HG02852 (cell line): ENCODE measurements at regions not wholly inside any gene's neighbourhood (a gene's known extent, or its start where the extent isn't known, plus 50 kb on each side); places are given as distances from the start of the nearest gene placed in this dataset.

Experiments
- ATAC-seq: cut with Tn5 transposase; IDR thresholded peaks from one replicate; pipeline ENCODE4 v1.9.1; 2021; ENCODE audit warnings: mild to moderate bottlenecking, moderate library complexity; ENCODE audit not compliant: unreplicated experiment

DNA sequence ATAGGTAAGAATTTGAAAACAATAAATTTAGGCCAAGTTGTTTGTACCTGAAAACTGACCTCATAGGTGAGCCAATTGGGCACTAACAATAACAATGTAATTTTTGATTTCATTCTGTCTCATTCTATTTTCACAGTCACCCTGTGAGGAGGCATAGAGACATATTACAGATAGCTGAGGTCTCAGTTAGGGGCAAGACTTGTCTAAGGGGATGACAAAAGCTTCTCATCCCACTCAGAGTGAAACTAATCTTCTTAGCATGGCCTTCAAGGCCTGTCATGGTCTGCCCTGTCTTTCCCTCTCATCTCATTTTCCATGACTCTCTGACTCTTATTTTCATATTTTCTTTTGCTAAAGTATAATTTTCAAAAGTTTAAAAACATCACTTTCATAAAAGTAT lies 562.0 kb upstream of the TNP1 start:
- ATAC-seq = peak; percentile 79

- no peak for ATAC-seq
Observed at GRCh38 chr2:217420854-217421253, 561.0 kb upstream of the TNP1 start.

DNA sequence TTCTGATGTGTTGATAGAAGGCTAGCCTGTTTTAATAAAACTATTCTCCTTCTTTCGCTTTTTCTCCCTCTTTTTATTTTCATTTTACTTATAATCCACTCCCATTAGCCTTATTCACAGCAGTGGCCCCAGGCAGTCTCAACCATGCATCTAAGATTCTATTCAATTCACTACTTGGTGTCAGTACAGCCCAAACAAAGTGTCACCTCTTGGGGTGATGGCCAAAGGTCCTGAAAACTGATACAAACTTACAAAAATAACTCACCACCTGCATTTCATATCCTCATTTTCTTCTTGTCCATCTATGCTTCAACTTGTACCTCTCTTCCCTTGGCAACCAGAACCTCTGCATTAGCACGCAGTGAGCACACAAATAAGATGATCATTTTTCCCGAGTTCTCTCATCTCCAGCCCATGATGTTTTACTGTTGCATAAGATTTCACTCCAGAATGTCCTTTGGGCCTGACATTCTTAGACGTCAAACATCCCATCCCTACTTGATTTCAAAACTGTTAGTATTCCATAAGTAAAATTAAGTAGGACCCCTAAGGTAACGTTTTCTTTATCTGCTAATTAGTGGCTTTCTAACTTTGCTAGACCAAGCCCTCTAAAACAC lies 559.3 kb upstream of the TNP1 start:
- no peak for ATAC-seq

DNA sequence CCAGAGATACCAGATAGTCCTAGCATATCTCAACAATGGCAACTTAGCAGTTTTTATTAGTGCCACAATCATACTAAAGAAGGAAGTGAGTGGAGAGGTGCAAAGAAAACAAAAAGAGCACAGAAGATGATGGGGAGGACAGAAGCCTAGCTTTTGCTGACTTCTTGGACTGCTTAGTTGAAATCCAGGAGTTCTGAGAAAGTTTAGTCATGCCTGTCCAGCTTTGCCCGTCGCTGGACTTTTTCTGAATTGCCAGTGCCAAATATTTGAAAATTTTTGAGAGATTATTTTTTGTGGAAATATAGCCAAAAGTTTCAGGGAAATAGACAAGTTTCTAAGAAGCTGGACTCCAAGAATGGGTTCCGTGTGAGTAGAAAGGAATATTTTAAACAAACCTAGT lies 558.7 kb upstream of the TNP1 start:
- ATAC-seq = no peak

DNA sequence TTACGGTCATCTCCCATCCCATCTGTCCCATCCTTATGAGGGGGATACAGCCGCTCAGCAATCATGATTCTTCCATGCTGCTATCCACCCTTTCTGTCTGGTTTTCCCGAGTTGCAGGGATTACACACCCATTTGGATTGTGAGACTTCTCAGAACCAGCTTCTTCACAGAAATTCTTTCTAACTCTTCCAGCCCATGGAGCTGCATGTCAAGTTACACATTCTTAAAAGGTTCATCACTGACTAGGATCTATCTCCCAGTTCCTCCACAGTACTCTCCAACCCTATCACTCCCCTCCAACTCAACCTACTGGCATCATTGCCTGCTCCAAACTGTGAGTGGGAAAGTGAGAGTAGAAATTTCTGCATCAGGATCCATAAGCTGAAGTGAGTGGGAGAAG lies 558.2 kb upstream of the TNP1 start:
- ATAC-seq = no peak

GRCh38 chr2:217417536-217417935 lies 557.7 kb upstream of the TNP1 start:
- ATAC-seq = no peak

DNA sequence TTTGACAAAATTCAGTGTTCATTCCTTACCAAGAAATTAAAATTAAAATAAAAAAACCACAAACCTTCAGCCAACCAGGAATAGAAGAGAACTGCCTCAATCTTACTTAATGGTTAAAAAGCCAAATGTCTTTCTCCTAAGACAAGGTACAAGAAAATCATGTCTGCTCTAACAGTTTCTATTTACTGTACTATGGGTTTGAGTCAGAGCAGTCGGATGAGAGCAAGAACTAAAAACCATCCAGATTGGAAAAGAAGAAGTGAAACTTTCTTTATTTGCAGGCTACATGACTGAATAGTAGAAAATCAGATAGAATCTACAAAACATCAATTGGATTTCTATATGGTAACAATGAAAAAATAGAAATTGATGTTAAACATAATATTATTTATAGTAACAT lies 555.5 kb upstream of the TNP1 start:
- ATAC-seq = peak; percentile 87

DNA sequence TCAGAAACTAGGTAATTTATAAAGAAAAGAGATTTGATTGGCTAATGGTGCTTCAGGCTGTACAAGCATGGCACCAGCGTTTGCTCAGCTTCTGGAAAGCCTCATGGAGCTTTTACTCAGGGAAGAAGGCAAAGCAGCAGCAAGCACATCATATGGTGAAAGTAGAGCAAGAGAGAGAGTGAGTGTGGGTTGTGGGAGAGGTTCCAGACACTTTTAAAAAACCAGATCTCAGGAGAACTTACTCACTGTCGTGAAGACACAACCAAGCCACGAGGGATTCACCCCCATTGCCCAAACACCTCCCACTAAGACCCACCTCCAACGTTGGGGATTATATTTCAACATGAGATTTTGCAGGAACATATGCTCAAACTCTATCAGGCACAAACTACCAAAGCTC lies 554.6 kb upstream of the TNP1 start:
- ATAC-seq = no peak

DNA sequence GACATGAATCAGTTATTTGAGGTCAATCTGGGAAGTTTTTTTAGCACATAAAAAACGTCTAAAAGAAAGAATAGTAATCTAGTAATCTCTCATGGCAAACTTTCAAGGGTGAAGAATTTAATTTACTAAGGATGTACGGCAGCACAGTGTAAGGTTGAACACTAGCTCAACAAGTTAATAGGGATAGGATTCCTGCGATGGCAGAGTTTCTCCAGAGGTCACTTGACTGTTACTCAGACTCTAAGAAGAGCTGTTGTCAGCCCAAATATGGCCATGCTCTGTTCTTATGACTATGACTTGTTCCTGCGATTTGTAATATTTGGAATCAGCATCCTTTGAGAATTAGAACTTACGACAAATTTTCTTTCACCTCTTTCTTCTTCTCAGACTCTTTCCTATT lies 553.3 kb upstream of the TNP1 start:
- ATAC-seq = no peak

DNA sequence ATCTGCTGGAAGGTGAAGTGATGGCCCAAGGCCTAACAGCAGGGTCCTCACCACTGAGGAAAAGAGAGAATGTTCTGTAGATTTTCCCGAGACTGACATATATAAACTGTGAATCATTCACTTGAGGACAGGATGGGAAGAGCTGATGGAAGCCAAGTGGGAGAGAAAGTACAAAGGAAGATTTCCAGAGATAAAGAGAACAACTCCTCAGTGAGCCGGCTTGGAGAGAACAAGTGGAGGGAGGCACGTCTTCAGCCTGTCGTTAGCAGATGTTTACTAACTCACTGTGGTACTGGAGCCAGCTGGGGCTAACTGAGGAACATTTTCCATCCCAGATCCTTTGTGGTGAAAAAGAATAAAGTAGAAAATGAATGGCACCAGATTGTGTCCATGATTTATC lies 552.9 kb upstream of the TNP1 start:
- ATAC-seq = no peak

- ATAC-seq = no peak
Observed at GRCh38 chr2:217412277-217412676, 552.4 kb upstream of the TNP1 start.

- ATAC-seq = no peak
Observed at GRCh38 chr2:217410681-217410960, 550.8 kb upstream of the TNP1 start.

DNA sequence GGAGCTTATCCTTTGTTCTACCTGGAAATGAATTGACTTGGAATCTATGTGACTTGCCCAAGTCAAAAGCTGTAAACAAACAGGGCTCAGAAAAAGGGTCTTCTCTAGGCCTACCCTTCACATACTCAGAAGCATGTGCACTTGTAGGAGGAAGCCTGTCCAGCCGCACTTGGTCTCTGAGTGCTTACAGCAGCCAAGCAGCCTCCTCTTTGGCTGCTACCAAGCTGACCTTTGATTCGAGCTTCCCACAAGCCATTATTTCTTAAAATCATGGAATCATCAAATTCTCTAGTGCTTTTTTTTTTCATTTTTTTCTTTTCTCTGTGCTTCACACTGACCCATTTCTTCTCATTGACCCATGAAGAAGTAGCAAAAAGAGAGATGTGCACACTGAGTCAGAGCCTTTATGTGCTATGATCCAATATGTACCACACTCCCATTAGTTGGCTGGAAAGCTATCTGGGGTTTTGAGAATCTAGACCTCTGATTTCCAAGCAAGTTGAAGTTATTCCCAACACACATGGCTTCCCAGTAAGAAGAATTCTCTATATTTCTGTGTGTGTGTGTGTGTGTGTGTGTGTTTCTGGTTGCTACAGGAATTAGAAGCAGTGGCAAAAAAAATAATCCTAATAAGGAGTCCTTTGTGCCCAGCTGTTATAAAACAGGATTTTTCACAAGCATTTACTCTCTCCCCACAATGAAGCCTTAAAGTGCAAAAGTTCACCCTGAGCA lies 550.3 kb upstream of the TNP1 start:
- ATAC-seq = no peak

GRCh38 chr2:217407362-217407761 lies 547.5 kb upstream of the TNP1 start:
- no peak for ATAC-seq

GRCh38 chr2:217404236-217404760 lies 544.4 kb upstream of the TNP1 start:
- no peak for ATAC-seq

GRCh38 chr2:217402761-217403383 lies 543.0 kb upstream of the TNP1 start:
- no peak for ATAC-seq

- no peak for ATAC-seq
Observed at GRCh38 chr2:217402144-217402543, 542.3 kb upstream of the TNP1 start.

DNA sequence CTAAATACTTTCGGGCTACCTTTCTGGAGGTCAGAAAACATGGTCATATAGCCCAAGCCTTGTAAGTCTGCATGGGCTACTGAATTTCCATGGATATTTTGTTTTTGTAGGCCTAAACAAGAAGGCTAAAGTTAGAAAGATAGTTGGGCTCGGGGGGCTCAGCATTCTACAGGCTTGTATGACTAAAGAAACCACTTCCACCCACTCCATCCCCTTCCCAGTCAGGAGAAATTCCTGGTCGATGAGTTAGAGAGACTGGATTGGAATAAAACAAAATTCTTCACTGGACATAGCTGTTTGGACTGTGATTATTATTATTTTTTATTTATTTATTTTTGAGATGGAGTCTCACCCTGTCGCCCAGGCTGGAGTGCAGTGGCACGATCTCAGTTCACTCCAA lies 539.4 kb upstream of the TNP1 start:
- ATAC-seq = no peak

DNA sequence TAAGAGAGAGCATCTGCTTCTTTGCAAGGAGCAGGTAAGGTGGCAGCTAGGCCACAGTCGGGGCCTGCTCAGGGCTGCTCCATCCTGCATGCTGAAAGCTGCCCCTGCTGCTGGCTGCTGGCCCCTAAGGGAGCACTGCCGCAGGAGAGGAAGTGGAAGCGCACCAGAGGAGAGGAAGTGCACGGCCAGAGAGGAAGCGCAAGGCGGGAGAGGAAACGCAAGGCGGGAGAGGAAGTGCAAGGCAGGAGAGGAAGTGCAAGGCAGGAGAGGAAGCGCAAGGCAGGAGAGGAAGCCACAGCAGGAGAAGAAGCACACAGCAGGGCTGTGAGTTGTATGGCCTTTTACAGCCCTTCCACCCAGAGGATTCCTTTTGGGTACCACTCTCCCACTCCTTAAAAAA lies 539.0 kb upstream of the TNP1 start:
- no peak for ATAC-seq

DNA sequence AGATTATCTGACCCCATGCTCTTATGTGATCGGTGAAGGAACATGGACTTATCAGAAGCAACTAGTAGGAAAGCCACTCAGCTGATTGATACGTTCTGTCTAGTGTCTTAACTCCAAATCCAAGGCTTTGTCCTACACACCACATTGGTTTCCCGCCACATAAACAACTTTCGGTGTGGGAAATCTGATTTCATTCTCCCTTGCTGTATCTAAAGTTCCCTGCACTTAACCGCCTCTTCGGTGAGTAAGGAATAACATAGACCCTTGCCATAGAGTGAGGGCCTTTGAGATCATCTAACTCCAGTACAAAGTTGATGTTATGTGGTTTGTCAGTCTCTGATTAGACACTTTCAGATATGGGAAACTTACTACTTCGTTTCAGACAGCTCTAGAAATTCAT lies 538.2 kb upstream of the TNP1 start:
- ATAC-seq = no peak

- ATAC-seq = no peak
Observed at GRCh38 chr2:217396586-217396985, 536.7 kb upstream of the TNP1 start.

- no peak for ATAC-seq
Observed at GRCh38 chr2:217396165-217396564, 536.3 kb upstream of the TNP1 start.
